Astrocyte of the spinal cord (primary cell): ENCODE measurements at regions not wholly inside any gene's neighbourhood (a gene's known extent, or its start where the extent isn't known, plus 50 kb on each side); places are given as distances from the start of the nearest gene placed in this dataset.
A peak's percentile ranks its signal among the peaks of the same experiment; 100 is the strongest.
"Not testable (repeated sequence)": the region's sequence is repeated elsewhere in the genome, so short reads cannot be mapped to it uniquely, and the experiment has no call there.

Source experiments
- DNase-seq: peaks from one replicate; pipeline ENCODE4 v3.0.0; 2011; ENCODE audit warnings: low read depth, low spot score
- H3K4me3 ChIP-seq: 2 replicates; pipeline ENCODE4 v1.5.1; 2011; ENCODE audit warnings: low read depth, mild to moderate bottlenecking, low read length, moderate library complexity
- CTCF ChIP-seq: IDR thresholded peaks from 2 replicates; pipeline ENCODE4 v1.5.1; 2012; ENCODE audit warnings: low read depth, mild to moderate bottlenecking, low read length, inconsistent platforms
- in situ Hi-C: cut with HindIII; loops from 2 replicates; pipeline ENCODE4 v1.10.0; 2017; ENCODE audit warnings: low sequenced_read_pairs

- DNase-seq: no peak
- no peak for TF ChIP-seq CTCF
- no peak overlapping the region for H3K4me3 ChIP-seq
- in situ Hi-C loops: no loop called here
These were observed 94.0 kb upstream of the WSB1 start for GRCh38 chr17:27199948-27200347.

GRCh38 chr17:27200476-27200875 is 93.4 kb upstream of the WSB1 start:
- no peak overlapping the region for H3K4me3 ChIP-seq
- in situ Hi-C loops: no loop called here
- DNase-seq: no peak
- no peak for TF ChIP-seq CTCF

GRCh38 chr17:27203241-27203640 is 90.7 kb upstream of the WSB1 start:
- no peak overlapping the region for H3K4me3 ChIP-seq
- in situ Hi-C loops: no loop called here
- no peak for DNase-seq
- TF ChIP-seq CTCF: no peak

- peak; percentile 21 for TF ChIP-seq CTCF
- no peak overlapping the region for H3K4me3 ChIP-seq
- no peak for DNase-seq
- in situ Hi-C loops: no loop called here
These were observed 87.5 kb upstream of the WSB1 start for GRCh38 chr17:27206447-27206846.

GRCh38 chr17:27207073-27207513 is 86.8 kb upstream of the WSB1 start:
- DNase-seq: peak; percentile 33
- no peak overlapping the region for H3K4me3 ChIP-seq
- TF ChIP-seq CTCF: no peak
- in situ Hi-C loops: no loop called here

GRCh38 chr17:27208370-27208769 is 85.5 kb upstream of the WSB1 start:
- H3K4me3 ChIP-seq, DNase-seq, in situ Hi-C loops: not testable (repeated sequence)

GRCh38 chr17:27209316-27209715 is 84.6 kb upstream of the WSB1 start:
- DNase-seq: no peak
- in situ Hi-C loops: no loop called here
- no peak overlapping the region for H3K4me3 ChIP-seq
- no peak for TF ChIP-seq CTCF

- in situ Hi-C loops, DNase-seq, H3K4me3 ChIP-seq: not testable (repeated sequence)
These were observed 83.1 kb upstream of the WSB1 start for GRCh38 chr17:27210809-27211208.
